ENCODE measurements at regions not wholly inside any gene's neighbourhood (a gene's known extent, or its start where the extent isn't known, plus 50 kb on each side); places are given as distances from the start of the nearest gene placed in this dataset.

- no peak for DNase-seq (ENCODE audit: low spot score)
Measured at GRCh38 chr7:41039981-41040380, 662.9 kb downstream of the INHBA start.

GRCh38 chr7:41039386-41039953, 663.4 kb downstream of the INHBA start:
- no peak for DNase-seq (ENCODE audit: low spot score)

- DNase-seq (ENCODE audit: low spot score): no peak
Measured at GRCh38 chr7:41038211-41038610, 664.7 kb downstream of the INHBA start.

DNA sequence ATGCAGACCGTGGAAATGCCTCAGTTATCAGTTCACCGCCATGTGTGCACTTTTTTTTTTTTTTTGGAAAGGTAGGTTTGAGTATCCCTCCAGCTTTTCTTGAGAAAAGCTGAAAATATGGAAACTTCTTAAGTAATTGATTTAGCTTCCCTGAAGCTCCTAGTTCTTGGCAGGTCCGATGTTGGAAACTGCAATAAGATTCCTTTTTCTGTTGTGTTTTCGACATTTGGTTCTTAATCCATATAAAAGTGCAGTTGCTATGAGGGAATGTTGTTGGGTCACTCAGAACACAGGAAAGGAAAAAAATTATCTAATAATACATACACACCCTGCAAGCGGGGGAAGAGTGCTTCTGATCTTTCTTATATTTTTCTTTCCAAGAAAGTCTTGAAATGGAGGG, 665.2 kb downstream of the INHBA start:
- no peak for DNase-seq (ENCODE audit: low spot score)

GRCh38 chr7:41035794-41036193, 667.1 kb downstream of the INHBA start:
- DNase-seq (ENCODE audit: low spot score): no peak

GRCh38 chr7:41033500-41033899, 669.4 kb downstream of the INHBA start:
- DNase-seq (ENCODE audit: low spot score): no peak

GRCh38 chr7:41030673-41031072, 672.2 kb downstream of the INHBA start:
- DNase-seq (ENCODE audit: low spot score): no peak

GRCh38 chr7:41029072-41029499, 673.8 kb downstream of the INHBA start:
- DNase-seq (ENCODE audit: low spot score): no peak

GRCh38 chr7:41028580-41028979, 674.3 kb downstream of the INHBA start:
- DNase-seq (ENCODE audit: low spot score): no peak

DNA sequence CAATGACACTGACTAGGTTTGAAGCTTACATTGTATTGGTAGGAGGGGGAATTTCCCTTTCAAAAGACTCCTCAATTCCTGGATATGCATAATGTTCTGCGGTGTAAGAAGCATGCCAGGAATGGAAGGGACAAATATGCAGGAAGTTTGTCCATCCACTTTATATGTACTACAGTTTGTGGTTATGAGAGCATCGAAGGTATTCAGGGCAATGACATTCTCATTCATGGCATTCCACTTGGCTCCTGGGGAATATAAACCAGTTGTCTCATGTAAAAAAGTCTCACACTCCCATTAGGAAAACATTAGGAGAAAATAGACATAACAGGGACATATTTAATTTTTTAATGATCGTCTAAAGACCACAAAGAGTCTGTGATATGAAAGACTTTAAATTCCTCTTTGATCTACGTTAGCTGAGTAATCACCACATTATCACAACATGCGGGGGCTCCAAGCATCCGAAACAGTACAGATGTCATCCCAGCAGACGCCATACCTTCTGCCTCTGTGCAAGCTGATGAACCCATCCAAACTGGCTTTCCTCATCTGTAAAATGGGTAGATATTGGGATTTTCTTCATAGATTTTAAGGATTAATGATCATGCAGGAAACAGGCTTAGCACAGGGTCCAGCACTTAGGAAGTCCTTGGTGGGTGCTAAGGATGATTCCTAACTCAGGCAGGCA, 675.3 kb downstream of the INHBA start:
- no peak for DNase-seq (ENCODE audit: low spot score)

DNA sequence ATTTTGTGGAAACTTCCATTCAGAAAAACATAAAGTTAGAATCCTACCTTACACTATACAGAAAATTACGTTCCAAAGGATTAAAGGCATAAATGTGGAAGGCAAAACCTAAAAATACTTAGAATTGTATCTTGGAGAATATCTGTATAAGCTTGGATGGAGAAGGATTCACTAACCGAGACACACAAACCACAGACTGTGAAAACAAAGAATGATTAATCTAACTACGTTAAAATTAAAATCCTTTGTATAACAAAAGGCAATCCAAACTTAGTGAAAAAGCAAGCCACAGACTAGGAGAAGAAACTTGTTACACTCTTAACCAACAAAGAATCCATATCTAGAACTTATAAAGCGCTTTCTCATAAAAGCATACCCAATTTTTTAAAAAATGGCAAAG, 678.8 kb downstream of the INHBA start:
- no peak for DNase-seq (ENCODE audit: low spot score)

DNA sequence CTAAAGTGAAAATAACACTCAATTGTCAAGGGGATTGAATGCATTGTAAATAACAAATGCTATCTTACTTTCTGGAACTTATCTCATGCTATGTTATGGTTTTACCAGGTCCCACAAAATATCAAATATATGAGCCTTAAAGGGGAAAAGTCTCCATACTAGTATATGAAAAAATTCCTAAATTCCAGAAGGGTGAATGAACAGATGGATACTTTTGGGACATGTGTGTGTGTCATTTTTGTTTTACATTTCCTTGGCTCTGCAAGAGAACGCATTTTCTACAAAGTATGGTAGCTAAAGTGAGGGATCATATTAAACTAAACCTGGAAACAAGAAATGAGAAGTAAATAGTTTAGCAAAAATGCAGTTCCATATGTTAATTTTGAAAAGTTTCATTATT, 682.8 kb downstream of the INHBA start:
- no peak for DNase-seq (ENCODE audit: low spot score)

DNA sequence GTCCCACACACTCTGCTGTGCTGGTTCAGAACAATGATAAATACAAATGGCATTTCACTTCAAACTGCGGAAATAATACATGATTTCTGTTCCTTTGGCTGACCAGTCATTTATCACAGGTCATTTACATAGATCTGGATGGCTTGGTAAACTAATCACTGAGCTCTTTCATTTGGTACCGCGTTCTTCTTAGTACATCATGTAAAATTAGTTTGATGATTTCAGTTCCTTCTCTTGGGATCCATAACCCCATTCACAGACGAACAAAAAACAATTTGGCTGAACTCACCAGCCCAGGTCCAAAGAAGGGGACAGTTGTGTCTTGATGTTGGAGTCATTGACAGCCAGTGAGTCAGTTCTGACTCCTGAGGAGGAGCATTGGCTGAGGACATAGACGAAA, 689.8 kb downstream of the INHBA start:
- no peak for DNase-seq (ENCODE audit: low spot score)

DNA sequence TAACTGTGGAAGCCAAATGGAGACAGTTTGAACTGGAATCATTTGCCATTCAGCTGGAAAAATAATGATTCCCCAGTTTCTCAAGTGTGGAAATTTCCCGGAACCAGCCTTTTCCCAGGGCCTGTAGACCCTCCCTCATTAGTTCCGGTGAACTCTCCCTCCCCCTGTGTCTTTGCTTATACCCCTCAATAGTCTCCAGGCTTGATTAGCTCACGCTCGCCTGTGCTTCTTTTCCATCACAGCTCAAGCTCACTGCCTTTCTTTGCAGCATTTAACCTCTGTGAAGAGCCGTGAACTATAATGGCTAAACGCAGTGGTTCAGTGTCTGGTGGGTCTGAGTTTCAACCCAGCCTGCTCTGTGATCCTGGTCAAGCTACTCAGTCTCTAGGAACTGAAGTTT, 690.8 kb downstream of the INHBA start:
- DNase-seq (ENCODE audit: low spot score): no peak

GRCh38 chr7:41010967-41011366, 691.9 kb downstream of the INHBA start:
- DNase-seq (ENCODE audit: low spot score): no peak

- no peak for DNase-seq (ENCODE audit: low spot score)
Measured at GRCh38 chr7:41010418-41010817, 692.5 kb downstream of the INHBA start.

DNA sequence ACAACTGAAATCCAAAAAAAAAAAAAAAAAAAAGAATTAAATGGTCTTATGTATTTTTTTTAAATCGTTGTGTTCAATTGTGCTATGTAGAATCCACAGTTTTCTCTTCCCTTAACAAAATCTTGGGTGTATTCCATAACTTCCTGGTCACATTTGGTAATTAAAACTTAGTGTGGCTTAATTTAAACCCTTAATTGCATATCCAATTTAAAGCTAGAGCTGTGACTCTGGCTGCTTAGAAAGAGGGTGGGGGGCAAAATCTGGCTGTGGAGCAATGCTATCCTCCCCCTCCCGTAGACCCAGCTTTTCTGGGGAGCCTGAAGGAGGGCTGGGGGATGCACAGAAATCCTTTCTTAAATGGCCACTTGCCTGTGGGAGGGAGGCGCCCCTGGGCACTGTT, 695.1 kb downstream of the INHBA start:
- no peak for DNase-seq (ENCODE audit: low spot score)

DNA sequence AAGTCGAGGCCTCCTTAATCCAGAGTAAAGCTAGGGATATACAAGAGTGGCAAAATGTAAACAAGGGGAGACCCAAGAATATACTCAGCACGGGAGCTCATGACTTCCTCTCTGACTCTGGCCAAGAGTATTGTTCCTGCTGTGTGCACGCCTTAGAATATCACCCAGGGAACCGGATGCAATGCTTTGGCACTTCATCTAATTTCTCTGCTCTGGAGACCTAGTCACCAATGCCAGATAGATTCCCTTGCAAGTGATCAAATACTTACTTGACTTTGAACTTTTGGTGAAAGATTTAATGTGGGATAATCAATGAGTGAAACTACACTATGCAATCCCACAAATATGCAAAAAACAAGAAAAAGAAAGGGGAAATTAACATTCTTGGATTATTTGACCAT, 695.5 kb downstream of the INHBA start:
- no peak for DNase-seq (ENCODE audit: low spot score)

DNA sequence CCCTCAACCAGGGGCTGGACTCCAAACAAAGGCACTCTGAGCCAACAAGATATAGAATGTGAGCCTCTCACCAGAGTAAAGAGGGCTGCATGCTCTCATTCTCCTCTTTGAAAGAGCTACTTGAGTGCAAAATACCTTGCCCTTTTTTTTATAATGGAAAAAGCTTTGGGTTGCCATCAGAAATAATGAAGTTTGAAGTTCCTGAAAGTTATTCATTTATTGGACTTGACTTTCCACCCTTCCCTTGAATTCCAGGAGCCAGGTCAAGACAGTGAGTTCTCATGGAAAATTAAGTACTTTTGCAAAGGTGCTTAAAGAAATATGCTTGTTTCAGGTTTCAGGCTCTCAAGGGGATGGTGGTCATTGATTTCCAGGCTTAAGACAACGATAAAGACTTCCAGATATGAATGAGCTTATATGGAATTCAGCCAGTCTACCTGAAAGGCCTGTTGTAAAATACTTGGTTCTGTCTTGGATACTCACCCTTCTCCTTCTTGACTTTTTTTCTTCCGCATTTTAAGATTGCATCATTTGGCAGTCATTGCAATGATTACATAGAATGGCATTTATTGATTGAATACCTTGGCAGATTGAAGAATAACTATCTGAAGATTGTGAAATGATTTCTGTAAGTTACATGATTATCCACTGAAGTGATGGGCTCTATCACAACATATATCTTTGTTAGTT, 696.4 kb downstream of the INHBA start:
- no peak for DNase-seq (ENCODE audit: low spot score)

DNA sequence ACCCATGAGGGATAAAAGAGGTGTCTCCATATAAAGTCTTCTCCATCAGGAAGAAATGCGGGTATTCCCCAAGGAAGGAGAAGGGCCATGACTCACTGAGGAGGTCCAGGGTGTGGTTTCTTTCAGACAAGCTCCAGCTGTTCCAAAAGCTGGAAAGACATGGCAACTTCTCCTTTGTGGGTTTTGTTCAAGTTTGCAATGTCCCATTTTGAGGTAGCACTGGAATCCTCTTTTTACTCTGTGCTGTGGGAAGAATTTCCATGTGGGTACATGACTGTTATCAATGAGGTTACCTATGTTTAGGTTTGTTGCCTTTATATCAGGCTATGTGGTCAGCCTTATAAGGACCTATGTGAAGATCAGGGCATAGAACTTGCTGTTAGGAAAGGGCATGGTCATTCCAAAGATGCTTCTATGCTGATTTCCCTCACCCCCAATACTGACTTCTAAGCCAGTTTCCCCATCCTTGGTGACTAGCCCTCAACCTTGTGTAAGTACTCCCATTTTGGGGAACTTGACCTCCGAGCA, 697.5 kb downstream of the INHBA start:
- DNase-seq (ENCODE audit: low spot score): no peak

DNA sequence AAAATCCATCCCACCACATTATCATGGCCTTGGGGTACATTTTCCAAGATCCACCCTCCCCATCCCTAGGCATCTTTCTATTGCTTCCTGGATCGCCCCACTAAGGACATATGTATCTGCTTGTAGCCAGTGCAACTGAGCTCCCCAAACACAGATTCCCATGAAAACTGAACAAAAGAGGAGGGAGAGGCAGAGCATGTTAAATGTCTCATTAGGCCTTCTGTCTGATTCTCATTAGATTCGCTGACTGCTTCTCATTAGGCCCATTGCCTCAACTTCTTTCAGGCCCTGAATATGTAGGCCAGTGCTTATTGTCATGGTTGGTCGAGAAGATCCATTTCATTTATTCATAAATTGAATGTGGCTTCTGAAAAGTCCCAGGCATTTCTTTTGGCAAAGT, 698.9 kb downstream of the INHBA start:
- DNase-seq (ENCODE audit: low spot score): no peak

- DNase-seq (ENCODE audit: low spot score): no peak
Measured at GRCh38 chr7:41003611-41003940, 699.3 kb downstream of the INHBA start.
